ENCODE measurements at regions not wholly inside any gene's neighbourhood (a gene's known extent, or its start where the extent isn't known, plus 50 kb on each side); places are given as distances from the start of the nearest gene placed in this dataset.
"Not testable (repeated sequence)": the region's sequence is repeated elsewhere in the genome, so short reads cannot be mapped to it uniquely, and the experiment has no call there.

- dilution Hi-C loops (cut with HindIII; ENCODE audit: low sequenced_read_pairs, unreplicated experiment) = not testable (repeated sequence)
Observed at GRCh38 chr22:17298805-17299502, 70.3 kb upstream of the CECR2 start.

More at GRCh38 chr22:17298805-17299502, 70.3 kb upstream of the CECR2 start:
- H3K9me1 ChIP-seq (ENCODE audit: insufficient read depth, low read length); H3K14ac ChIP-seq (replicated peaks; ENCODE audit: low read depth, low read length); H3K79me1 ChIP-seq (ENCODE audit: low read depth in 1 of 2, low read length in 2 of 2); H3K27ac ChIP-seq (ENCODE audit: insufficient read depth, low read length); intact Hi-C loops (cut with micrococcal nuclease); H3K56ac ChIP-seq (ENCODE audit: extremely low read depth, insufficient read depth, low read length); H3K4ac ChIP-seq (ENCODE audit: low read depth, low read length); ATAC-seq (ENCODE audit: low read depth); H3K9me3 ChIP-seq (ENCODE audit: control insufficient read depth, insufficient read depth, low read length); CTCF ChIA-PET; H2AFZ ChIP-seq (replicated peaks; ENCODE audit: low read length, poor library complexity); in situ Hi-C loops (cut with MboI; ENCODE audit: low sequenced_read_pairs); H4K20me1 ChIP-seq (ENCODE audit: insufficient read depth, low read length); H3K4me2 ChIP-seq (ENCODE audit: low read depth, low read length); H3K18ac ChIP-seq (ENCODE audit: low read depth, low read length); H4K5ac ChIP-seq (ENCODE audit: low read depth, low read length); H3K9ac ChIP-seq (ENCODE audit: low read depth, low read length); H2AK9ac ChIP-seq (replicated peaks; ENCODE audit: low read depth, low read length, poor library complexity); BruUV-seq (replicated peaks); H2BK120ac ChIP-seq (ENCODE audit: low read depth, low read length); H2AK5ac ChIP-seq (ENCODE audit: low read depth, low read length); H3K4me3 ChIP-seq (ENCODE audit: insufficient read depth, low read depth, low read length); H4K91ac ChIP-seq (ENCODE audit: insufficient read depth, low read depth, low read length); DNase-seq; H3K23ac ChIP-seq (ENCODE audit: low read depth, low read length); H3K36me3 ChIP-seq (ENCODE audit: control insufficient read depth, insufficient read depth, low read length); POLR2A ChIA-PET (ENCODE audit: unreplicated experiment); H3K4me1 ChIP-seq (ENCODE audit: control insufficient read depth, insufficient read depth, low read length); H4K8ac ChIP-seq (ENCODE audit: low read depth in 2 of 2, low read length in 2 of 2); H2BK15ac ChIP-seq (ENCODE audit: low read depth, low read length); H2BK20ac ChIP-seq (ENCODE audit: low read depth, low read length); H3K27me3 ChIP-seq (ENCODE audit: control insufficient read depth, insufficient read depth, low read length); H2BK5ac ChIP-seq (ENCODE audit: low read depth, low read length, poor library complexity, severe bottlenecking): not testable (repeated sequence)
- WGBS, 2 experiments (ENCODE audit: extremely low coverage in 2 of 2, insufficient read length in 1 of 2) = 33% methylated on average over 1 of the region's 7 CpGs; no CpG with 5 or more reads in 1 of the 2 experiments

All from IMR-90 (cell line).